Loucy (cell line): ENCODE measurements at regions not wholly inside any gene's neighbourhood (a gene's known extent, or its start where the extent isn't known, plus 50 kb on each side); places are given as distances from the start of the nearest gene placed in this dataset.

Experiments
- CTCF ChIP-seq: fragments of 200-600 bp; sonication (generic); conservative IDR thresholded peaks from 2 replicates; pipeline ENCODE4 v1.5.1; 2014; ENCODE audit warnings: mild to moderate bottlenecking, antibody characterized with exemption, low read length
- EZH2phosphoT487 ChIP-seq: fragments of 200-600 bp; IDR thresholded peaks from 2 replicates; pipeline ENCODE4 v1.6.1; 2018; ENCODE audit warnings: antibody characterized with exemption, mild to moderate bottlenecking, moderate library complexity, borderline replicate concordance

- TF ChIP-seq CTCF (no peak), EZH2phosphoT487 (no peak)
These were observed 314.7 kb upstream of the CNR1 start for GRCh38 chr6:88480816-88481215.
